Heart right ventricle (tissue), 16 donors: ENCODE measurements at regions not wholly inside any gene's neighbourhood (a gene's known extent, or its start where the extent isn't known, plus 50 kb on each side); places are given as distances from the start of the nearest gene placed in this dataset.

Source experiments
- ATAC-seq, 8 donors: fragments of 200-7000 bp; cut with Tn5 transposase; one replicate each; pipeline ENCODE4 v1.9.1; 2020; ENCODE audit warnings: mild to moderate bottlenecking in 8 of 8, moderate library complexity in 8 of 8, moderate number of reproducible peaks in 1 of 8
- DNase-seq, 2 donors: peaks; one replicate each; pipeline ENCODE4 v3.0.0-alpha.2; 2020
- H3K27ac ChIP-seq, 10 donors: fragments of 200-600 bp; sonication (generic) in 2 of 10; one replicate each; pipeline versions ENCODE4 v1.5.0 to v1.8.0; 2020 to 2022; ENCODE audit warnings: mild to moderate bottlenecking in 3 of 10
- H3K27me3 ChIP-seq, 7 donors: fragments of 200-600 bp; one replicate each; pipeline ENCODE4 v1.8.0; 2021 to 2022; ENCODE audit warnings: mild to moderate bottlenecking in 2 of 7
- H3K36me3 ChIP-seq, 9 donors: fragments of 200-600 bp; sonication (generic) in 1 of 9; one replicate each; pipeline versions ENCODE4 v1.5.0 to v1.8.0; 2020 to 2022; ENCODE audit warnings: mild to moderate bottlenecking in 2 of 9
- H3K4me1 ChIP-seq, 9 donors: fragments of 200-600 bp; sonication (generic) in 1 of 9; one replicate each; pipeline versions ENCODE4 v1.5.0 to v1.8.0; 2020 to 2022; ENCODE audit warnings: mild to moderate bottlenecking in 4 of 9
- H3K4me3 ChIP-seq, 10 donors: fragments of 200-600 bp; sonication (generic) in 2 of 10; one replicate each; pipeline versions ENCODE4 v1.5.0 to v1.8.0; 2020 to 2022; ENCODE audit warnings: mild to moderate bottlenecking in 7 of 10, moderate library complexity in 2 of 10
- H3K9me3 ChIP-seq, 11 donors: fragments of 200-600 bp in 10 of 11; sonication (generic) in 2 of 11; one replicate each; pipeline versions ENCODE4 v1.5.0 to v1.8.0; 2013 to 2022; ENCODE audit warnings: mild to moderate bottlenecking in 2 of 11, control low read depth in 1 of 11, moderate library complexity in 1 of 11
- WGBS, 2 donors: extraction: QIAGEN DNeasy Blood & Tissue Kit; methylation state at CpG; one replicate each; pipeline ENCODE4 v1.1.7; 2013; ENCODE audit warnings: inconsistent platforms in 1 of 2; 5-methylcytosine and 5-hydroxymethylcytosine counted together
- intact Hi-C, 10 donors: fragments of 100-400 bp; cut with DNase I; formaldehyde crosslinking; loops; one replicate each; pipeline versions ENCODE4 v1.11.1 to v1.14.2; 2022
- TF ChIP-seq, protein P1 (sequence below), 9 donors: fragments of 200-600 bp; sonication (generic) in 2 of 9; IDR thresholded peaks; one replicate each; pipeline versions ENCODE4 v1.5.0 to v1.8.0; 2021 to 2022; ENCODE audit warnings: antibody characterized with exemption in 9 of 9, mild to moderate bottlenecking in 5 of 9, moderate library complexity in 1 of 9
- donor health status: Arrhythmogenic right ventricular cardiomyopathy.
- donor health status: ischemic (EF 13 %, LVEDD 7.1; RV severe dilation, severe dysfunction).
- donor health status: healthy with polysubstance abuse.
- donor health status: DM: no; HTN: yes; CAD: no.
- donor health status: DM: no; HTN: no; CAD: no.
- donor health status: ischemic (EF 25% LVEDD 6.9; RV normal size, moderate dysfunction).
- donor health status: ischemic (EF 25% LVEDD 5.7; RV mildly dilated, moderate dysfunction).
- donor health status: healthy.
- donor health status: DM: yes; HTN: yes; CAD: no.
- donor health status: Ischemic cardiomyopathy.
- donor health status: ischemic (EF 35%, LVEDD 5.7; RV mildly dilated, moderate dysfunction).
- donor health status: nonischemic (EF 11% LVEDD 7.7; RV severe dilation, severe dysfunction).
- donor health status: DM: yes; HTN: yes; CAD: no.
- donor health status: PGD.
- donor health status: ischemic (EF 29% LVEDD 5.4; RV normal size, mild dysfunction).
- donor health status: nonischemic (EF 23%, LVEDD 6.1; RV moderate dilation, normal function).

DNA sequence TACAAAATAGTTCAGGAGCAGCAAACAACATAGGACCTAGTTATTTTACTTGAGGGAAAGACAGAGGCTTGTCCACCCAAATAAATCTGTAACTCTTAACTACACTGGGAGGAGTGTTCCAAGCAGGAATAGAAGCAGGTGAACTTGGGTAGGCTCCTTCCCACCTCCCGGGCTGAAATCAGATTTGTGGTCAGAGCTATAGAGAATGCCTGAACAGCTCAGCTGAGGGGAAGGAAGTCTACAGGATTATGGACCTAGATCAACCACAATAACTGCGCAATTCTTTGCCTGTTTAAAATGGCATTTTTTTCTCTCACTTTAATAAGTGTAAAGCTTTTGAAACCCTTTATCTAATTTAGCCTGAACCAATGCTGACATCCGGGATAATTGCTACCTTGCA lies 73.5 kb upstream of the IRS2 start:
- 82 to 86% methylated on average over 3 of the region's 3 CpGs for WGBS, 2 donors
- Histone ChIP-seq H3K27me3 (peaks cover 0 to 9% (median 0%) of the 10 kb centered on the region in 7 donors), H3K36me3 (no peaks in the 10 kb centered on the region), H3K27ac (peak overlapping the region in 2 of 10 donors; percentile 28 to 52), H3K9me3 (no peaks in the 10 kb centered on the region), H3K4me1 (peaks cover 0 to 4% (median 0%) of the 10 kb centered on the region in 9 donors), H3K4me3 (no peak overlapping the region)
- peak in 3 of 8 donors; percentile 26 to 47 (median 37) for ATAC-seq
- TF ChIP-seq, protein P1, sequence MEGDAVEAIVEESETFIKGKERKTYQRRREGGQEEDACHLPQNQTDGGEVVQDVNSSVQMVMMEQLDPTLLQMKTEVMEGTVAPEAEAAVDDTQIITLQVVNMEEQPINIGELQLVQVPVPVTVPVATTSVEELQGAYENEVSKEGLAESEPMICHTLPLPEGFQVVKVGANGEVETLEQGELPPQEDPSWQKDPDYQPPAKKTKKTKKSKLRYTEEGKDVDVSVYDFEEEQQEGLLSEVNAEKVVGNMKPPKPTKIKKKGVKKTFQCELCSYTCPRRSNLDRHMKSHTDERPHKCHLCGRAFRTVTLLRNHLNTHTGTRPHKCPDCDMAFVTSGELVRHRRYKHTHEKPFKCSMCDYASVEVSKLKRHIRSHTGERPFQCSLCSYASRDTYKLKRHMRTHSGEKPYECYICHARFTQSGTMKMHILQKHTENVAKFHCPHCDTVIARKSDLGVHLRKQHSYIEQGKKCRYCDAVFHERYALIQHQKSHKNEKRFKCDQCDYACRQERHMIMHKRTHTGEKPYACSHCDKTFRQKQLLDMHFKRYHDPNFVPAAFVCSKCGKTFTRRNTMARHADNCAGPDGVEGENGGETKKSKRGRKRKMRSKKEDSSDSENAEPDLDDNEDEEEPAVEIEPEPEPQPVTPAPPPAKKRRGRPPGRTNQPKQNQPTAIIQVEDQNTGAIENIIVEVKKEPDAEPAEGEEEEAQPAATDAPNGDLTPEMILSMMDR (IDR thresholded peaks at IDR 0.05) = no peak
- no peak for DNase-seq
- intact Hi-C loops = loop anchor here in 2 of 10 donors (10.0 kb wide), 2 partner anchors 75 to 245 kb away; partner anchors contain the start of gene IRS2 (in 1 of the 2)

GRCh38 chr13:109859216-109859835 lies 72.9 kb upstream of the IRS2 start:
- Histone ChIP-seq H3K4me3 (no peak overlapping the region), H3K27ac (peak overlapping the region in 1 of 10 donors; percentile 52), H3K27me3 (peaks cover 0 to 9% (median 0%) of the 10 kb centered on the region in 7 donors), H3K36me3 (no peaks in the 10 kb centered on the region), H3K9me3 (no peaks in the 10 kb centered on the region), H3K4me1 (peaks cover 0 to 4% (median 0%) of the 10 kb centered on the region in 9 donors)
- intact Hi-C loops = no loop called here
- TF ChIP-seq, protein P1 (IDR thresholded peaks at IDR 0.05) = no peak
- WGBS, 2 donors = 76 to 77% methylated on average over 8 of the region's 8 CpGs
- ATAC-seq = peak; percentile 61 to 96 (median 80)
- DNase-seq = peak in 1 of 2 donors; percentile 24

- no peaks in the 10 kb centered on the region for H3K9me3 ChIP-seq
- H3K4me1 ChIP-seq = peaks cover 0 to 4% (median 0%) of the 10 kb centered on the region in 9 donors
- peaks cover 0 to 9% (median 0%) of the 10 kb centered on the region in 7 donors for H3K27me3 ChIP-seq
- ATAC-seq (no peak), DNase-seq (no peak)
- intact Hi-C loops = no loop called here
- WGBS, 2 donors = 83 to 95% methylated on average over 7 of the region's 7 CpGs
- TF ChIP-seq, protein P1 (IDR thresholded peaks at IDR 0.05) = no peak
- H3K27ac ChIP-seq = no peak overlapping the region
- H3K4me3 ChIP-seq = no peak overlapping the region
- no peaks in the 10 kb centered on the region for H3K36me3 ChIP-seq
Measured at GRCh38 chr13:109858319-109858718, 71.9 kb upstream of the IRS2 start.

DNA sequence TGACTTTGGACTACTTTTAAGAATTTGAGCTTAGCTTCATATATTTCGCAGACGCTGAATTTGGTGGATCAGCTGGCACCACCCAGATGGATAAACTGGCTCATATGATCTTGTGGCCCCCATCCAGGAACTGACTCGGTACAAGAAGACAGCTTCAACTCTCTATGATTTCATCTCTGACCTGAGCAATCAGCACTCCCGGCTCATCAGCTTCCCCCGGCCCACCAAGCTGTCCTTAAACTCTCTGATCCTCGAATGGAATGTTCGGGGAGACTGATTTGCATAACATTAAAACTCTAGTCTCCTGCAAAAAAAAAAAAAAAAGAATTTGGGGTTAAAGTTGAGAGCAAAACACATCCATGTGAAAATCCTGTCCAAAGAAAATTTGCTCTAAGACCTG lies 71.4 kb upstream of the IRS2 start:
- Histone ChIP-seq H3K9me3 (no peaks in the 10 kb centered on the region), H3K4me3 (no peak overlapping the region), H3K27ac (no peak overlapping the region), H3K36me3 (no peaks in the 10 kb centered on the region), H3K4me1 (peaks cover 0 to 4% (median 0%) of the 10 kb centered on the region in 9 donors), H3K27me3 (peaks cover 0 to 9% (median 0%) of the 10 kb centered on the region in 7 donors)
- 66 to 70% methylated on average over 7 of the region's 7 CpGs for WGBS, 2 donors
- TF ChIP-seq, protein P1 (IDR thresholded peaks at IDR 0.05) = no peak
- intact Hi-C loops = no loop called here
- ATAC-seq = no peak
- DNase-seq = no peak
